ENCODE measurements at regions not wholly inside any gene's neighbourhood (a gene's known extent, or its start where the extent isn't known, plus 50 kb on each side); places are given as distances from the start of the nearest gene placed in this dataset.

DNA sequence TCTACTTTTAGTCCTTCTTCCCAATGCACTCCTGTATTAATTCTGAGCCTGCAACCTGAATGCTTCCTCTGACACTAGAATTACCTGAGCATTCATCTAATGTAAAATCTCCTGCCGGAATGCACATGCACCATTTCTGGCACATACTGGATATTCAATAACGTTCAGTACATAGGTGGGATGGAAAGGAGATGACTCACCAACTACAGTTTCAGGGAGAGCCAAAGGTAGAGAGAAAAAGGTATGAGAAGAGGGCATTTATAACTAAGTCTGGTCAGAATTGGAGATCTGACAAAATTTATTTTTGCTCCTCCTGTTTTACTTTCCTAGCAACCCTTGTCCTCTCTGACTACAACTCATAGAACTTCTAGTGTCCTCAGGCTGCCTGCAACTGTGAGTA is 1954.1 kb upstream of the CELF4 start:
- TF ChIP-seq, protein P1, sequence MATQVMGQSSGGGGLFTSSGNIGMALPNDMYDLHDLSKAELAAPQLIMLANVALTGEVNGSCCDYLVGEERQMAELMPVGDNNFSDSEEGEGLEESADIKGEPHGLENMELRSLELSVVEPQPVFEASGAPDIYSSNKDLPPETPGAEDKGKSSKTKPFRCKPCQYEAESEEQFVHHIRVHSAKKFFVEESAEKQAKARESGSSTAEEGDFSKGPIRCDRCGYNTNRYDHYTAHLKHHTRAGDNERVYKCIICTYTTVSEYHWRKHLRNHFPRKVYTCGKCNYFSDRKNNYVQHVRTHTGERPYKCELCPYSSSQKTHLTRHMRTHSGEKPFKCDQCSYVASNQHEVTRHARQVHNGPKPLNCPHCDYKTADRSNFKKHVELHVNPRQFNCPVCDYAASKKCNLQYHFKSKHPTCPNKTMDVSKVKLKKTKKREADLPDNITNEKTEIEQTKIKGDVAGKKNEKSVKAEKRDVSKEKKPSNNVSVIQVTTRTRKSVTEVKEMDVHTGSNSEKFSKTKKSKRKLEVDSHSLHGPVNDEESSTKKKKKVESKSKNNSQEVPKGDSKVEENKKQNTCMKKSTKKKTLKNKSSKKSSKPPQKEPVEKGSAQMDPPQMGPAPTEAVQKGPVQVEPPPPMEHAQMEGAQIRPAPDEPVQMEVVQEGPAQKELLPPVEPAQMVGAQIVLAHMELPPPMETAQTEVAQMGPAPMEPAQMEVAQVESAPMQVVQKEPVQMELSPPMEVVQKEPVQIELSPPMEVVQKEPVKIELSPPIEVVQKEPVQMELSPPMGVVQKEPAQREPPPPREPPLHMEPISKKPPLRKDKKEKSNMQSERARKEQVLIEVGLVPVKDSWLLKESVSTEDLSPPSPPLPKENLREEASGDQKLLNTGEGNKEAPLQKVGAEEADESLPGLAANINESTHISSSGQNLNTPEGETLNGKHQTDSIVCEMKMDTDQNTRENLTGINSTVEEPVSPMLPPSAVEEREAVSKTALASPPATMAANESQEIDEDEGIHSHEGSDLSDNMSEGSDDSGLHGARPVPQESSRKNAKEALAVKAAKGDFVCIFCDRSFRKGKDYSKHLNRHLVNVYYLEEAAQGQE (IDR thresholded peaks at IDR 0.05; ENCODE audit: insufficient read depth in 1 of 2, low read depth in 2 of 2, low read length in 2 of 2), result no peak
- no peak for TF ChIP-seq POLR2AphosphoS5 (IDR thresholded peaks at IDR 0.05; ENCODE audit: low read depth, low read length)
- TF ChIP-seq TAF1 (IDR thresholded peaks at IDR 0.05; ENCODE audit: borderline replicate concordance, insufficient read depth, low read length), result no peak
- no peak for TF ChIP-seq SIN3A (IDR thresholded peaks at IDR 0.05; ENCODE audit: borderline replicate concordance, insufficient read depth, low read length)
- no peak for TF ChIP-seq FOXP2 (optimal IDR thresholded peaks at IDR 0.05; ENCODE audit: borderline replicate concordance, extremely low read depth, extremely low read length, insufficient read depth)

DNA sequence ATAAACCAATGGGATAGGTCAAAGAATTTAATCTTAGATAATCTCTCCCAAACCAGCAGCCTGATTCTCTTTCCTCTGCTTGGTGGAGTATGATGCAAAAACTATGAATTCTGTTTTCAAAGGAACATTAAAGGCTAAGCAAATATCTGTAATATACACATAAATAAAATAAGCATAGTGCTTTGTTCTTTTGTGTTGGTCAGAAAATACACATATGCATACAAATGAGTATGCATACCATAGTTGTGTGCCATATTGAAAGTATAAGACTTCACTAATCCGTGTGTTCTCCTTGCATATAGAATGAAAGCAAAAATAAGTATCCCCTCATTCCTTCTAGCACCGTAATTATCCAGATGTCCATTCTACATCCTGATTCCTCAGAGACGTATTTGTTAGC is 1949.7 kb upstream of the CELF4 start:
- TF ChIP-seq, protein P1 (IDR thresholded peaks at IDR 0.05; ENCODE audit: insufficient read depth in 1 of 2, low read depth in 2 of 2, low read length in 2 of 2), result no peak
- TF ChIP-seq FOXP2 (optimal IDR thresholded peaks at IDR 0.05; ENCODE audit: borderline replicate concordance, extremely low read depth, extremely low read length, insufficient read depth), result no peak
- no peak for TF ChIP-seq TAF1 (IDR thresholded peaks at IDR 0.05; ENCODE audit: borderline replicate concordance, insufficient read depth, low read length)
- no peak for TF ChIP-seq POLR2AphosphoS5 (IDR thresholded peaks at IDR 0.05; ENCODE audit: low read depth, low read length)
- no peak for TF ChIP-seq SIN3A (IDR thresholded peaks at IDR 0.05; ENCODE audit: borderline replicate concordance, insufficient read depth, low read length)

DNA sequence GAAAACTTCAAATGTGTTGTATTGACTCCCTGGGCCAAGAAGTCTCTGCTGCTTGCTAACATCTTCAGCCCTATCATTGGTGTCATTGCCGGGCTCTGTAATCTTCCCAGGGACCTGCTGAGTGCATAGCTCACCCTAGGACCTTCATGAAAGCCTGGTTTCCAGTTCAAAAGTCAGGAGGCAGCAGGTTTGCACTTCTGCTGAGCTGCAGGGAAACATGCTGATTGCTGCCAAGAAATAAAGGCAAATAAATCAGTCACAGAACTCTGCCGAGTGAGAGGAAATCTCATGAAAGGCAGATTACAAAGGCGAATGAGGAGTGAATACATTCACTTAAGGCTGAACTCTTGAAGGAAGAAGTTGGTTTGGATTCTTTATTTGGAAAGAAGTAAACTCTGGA is 1947.6 kb upstream of the CELF4 start:
- TF ChIP-seq, protein P1 (IDR thresholded peaks at IDR 0.05; ENCODE audit: insufficient read depth in 1 of 2, low read depth in 2 of 2, low read length in 2 of 2), result no peak
- TF ChIP-seq POLR2AphosphoS5 (IDR thresholded peaks at IDR 0.05; ENCODE audit: low read depth, low read length) (no peak), FOXP2 (optimal IDR thresholded peaks at IDR 0.05; ENCODE audit: borderline replicate concordance, extremely low read depth, extremely low read length, insufficient read depth) (no peak), TAF1 (IDR thresholded peaks at IDR 0.05; ENCODE audit: borderline replicate concordance, insufficient read depth, low read length) (no peak), SIN3A (IDR thresholded peaks at IDR 0.05; ENCODE audit: borderline replicate concordance, insufficient read depth, low read length) (no peak)

DNA sequence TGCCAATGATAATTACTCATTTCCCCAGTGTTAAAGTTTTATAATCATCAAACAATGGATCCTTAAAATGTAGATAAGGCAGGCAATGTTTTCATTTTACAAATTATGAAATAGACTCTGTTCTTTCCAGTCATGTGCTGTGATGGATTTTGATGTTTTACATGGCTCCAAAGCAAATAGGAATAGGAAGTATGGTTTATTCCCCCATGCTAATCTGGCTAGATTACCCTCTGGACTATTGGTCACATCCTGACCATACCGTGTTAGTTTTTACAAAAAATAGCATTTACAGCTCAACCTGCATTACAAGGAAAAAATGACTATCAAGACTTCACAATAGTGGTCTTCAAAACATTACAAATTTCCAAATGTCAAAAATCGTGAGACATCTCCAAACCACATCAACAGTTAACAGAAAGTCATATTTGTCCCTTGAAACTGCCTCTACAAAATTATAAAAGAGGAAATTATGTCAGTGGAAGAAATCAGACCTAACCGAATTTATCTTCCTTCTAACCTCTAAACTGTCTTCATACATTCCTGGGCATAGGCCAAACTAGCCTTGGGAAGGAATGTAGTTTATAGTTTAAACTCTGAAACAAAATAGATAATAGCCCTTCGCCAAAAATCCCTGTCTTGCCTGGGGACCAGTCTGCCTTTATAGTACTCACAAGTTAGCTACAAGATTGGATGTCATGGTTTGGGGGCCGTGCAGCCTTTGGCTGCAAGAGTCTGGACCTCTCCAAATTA is 1941.2 kb upstream of the CELF4 start:
- no peak for TF ChIP-seq FOXP2 (optimal IDR thresholded peaks at IDR 0.05; ENCODE audit: borderline replicate concordance, extremely low read depth, extremely low read length, insufficient read depth)
- TF ChIP-seq TAF1 (IDR thresholded peaks at IDR 0.05; ENCODE audit: borderline replicate concordance, insufficient read depth, low read length), result no peak
- TF ChIP-seq, protein P1 (IDR thresholded peaks at IDR 0.05; ENCODE audit: insufficient read depth in 1 of 2, low read depth in 2 of 2, low read length in 2 of 2), result no peak
- no peak for TF ChIP-seq SIN3A (IDR thresholded peaks at IDR 0.05; ENCODE audit: borderline replicate concordance, insufficient read depth, low read length)
- no peak for TF ChIP-seq POLR2AphosphoS5 (IDR thresholded peaks at IDR 0.05; ENCODE audit: low read depth, low read length)

Data from PFSK-1 (cell line).